ENCODE measurements at regions not wholly inside any gene's neighbourhood (a gene's known extent, or its start where the extent isn't known, plus 50 kb on each side); places are given as distances from the start of the nearest gene placed in this dataset.

DNA sequence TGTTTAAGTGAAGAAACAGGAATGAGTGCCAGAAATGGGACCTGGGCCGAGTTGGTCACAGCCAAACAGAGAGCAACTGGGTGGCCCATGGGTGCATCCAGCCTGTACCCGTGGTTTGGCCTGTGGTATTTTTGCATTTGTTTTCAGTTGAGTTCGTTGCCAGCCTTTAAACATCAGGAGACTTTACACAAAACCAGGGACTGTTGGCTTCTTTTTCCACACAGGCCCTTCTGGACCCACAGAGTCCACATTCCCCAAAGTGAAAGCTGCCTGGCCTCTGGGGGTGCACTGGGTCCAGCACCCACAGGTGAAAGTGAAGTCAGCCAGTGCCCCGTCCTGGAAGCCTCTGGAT is 54.1 kb upstream of the TNS3 start:
- no peak for DNase-seq

DNA sequence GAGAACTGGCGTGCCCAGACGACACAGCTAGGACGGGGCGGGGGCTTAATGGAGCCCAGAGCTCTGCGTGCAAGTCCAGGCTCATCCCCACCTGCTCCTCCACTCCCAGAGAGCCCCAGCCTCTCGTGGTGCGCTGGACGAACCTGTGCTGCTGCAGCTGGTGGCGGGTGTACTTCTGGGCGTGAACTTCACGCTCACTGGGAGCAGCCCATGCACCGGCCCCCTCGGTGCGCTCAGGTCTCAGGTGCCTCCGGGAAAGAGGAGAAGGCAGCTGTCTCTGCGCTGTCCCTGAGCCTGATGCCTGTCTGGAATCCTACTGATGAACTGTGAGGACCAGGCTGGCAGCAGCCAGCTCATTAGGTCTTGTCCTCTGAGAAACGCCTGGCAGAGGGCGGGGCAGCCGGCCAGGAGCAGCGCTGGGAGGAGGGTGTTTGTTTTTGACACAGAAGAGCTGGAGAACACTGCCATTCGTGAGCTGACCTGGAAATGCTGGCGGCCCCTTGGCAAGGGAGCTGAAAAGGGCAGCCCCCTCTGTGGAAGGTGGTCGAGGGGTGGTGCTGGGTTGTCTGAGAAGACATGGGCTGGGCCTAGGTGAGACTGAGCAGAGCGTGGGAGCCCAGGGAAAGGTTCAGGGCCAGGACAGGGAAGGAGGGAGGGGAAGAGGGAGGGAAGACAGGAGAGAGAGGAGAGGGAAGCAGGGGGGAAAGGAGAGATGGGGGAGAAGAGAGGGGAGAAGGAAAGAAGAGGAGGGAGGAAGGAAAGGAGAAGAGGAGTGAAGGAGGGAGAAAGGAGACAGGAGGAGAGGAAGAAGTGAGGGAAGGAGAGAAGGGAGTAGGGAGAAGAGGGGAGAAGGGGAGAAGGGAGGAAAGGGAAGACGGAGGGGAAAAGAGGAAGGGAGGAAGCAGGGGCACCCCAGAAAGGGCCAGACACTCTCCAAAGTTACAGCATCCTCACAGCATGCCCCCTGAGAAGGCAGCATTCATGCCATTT is 53.5 kb upstream of the TNS3 start:
- DNase-seq = no peak

- no peak for DNase-seq
These were observed 52.4 kb upstream of the TNS3 start for GRCh38 chr7:47634273-47634672.

- no peak for DNase-seq
These were observed 51.2 kb upstream of the TNS3 start for GRCh38 chr7:47633134-47633533.

Measured in NCI-H226 (cell line).